ENCODE measurements at regions not wholly inside any gene's neighbourhood (a gene's known extent, or its start where the extent isn't known, plus 50 kb on each side); places are given as distances from the start of the nearest gene placed in this dataset.

DNA sequence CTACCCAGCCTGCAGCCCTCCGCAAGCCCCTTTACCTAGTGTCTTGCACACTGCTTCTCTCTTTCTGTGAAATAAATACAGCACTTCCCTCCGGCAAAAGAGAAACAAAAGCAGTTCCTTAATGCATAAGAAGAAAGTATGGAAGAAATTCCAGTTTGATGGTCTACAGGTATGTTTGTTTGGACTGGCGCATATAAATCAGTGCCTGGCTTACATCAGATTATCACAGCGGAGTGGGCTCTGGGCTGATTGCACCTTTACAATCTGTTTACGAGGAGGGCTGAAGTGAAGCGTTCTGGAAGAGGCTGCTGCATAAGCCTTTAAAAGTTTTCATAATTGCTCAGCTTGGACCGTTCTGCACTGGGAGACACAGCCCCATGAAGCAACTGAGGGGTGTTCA is 153.5 kb upstream of the FOXF1 start:
- DNase-seq, result no peak

DNA sequence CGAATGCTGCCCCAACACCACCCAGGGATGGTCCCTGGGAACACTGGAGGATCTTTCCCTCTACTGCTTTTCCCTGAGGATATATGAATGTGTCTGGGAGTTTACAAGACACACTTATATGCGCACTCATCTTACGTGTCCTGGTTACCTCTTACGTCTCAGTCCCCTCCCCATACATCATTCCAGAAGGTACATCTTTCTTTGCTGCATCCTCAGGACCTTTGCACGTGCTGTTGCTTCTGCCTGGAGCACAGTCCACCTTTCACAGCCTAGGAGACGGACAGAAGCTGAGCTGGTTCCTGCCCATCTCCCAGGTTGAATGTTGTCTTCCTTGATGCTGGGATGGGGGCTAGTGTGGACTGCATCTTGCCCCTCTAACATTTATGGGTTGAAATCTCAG is 153.0 kb upstream of the FOXF1 start:
- no peak for DNase-seq

DNA sequence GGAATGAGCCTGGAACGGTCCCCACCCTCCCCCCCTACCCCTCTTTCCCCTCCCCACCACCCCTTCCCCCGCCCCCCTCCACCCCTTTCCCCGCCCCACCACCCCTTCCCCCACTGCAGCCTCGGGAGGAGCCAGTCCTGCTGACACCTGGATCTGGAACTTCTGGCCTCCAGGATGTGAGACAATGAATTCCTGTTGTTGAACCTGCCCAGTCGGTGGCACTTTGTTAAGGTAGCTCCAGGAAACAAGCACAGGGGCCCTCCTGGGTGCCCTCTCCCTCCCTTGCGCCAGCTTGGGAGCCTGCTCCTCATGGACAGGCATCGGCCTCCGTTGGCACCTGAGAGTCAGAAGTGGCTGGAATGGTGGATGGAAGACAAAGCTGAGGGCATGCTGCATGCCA is 152.4 kb upstream of the FOXF1 start:
- no peak for DNase-seq

DNA sequence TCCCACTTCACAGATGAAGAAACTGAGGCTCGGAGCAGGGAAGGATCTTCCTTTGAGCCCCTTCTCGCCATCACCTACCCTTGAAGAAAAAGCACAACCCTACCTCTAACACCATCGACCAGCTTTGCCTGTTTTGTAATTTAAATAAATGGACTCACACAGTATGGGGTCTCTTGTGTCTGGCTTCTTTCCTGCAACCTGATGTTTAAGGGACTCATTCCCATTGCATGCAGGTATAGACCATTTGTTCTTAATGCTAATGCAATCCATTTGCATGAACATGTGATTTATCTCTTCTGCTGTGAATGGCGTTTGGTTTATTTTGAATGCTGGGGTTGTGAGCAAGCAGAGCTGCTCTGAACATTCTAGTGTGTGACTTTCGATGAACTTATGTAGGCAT is 150.8 kb upstream of the FOXF1 start:
- no peak for DNase-seq

DNA sequence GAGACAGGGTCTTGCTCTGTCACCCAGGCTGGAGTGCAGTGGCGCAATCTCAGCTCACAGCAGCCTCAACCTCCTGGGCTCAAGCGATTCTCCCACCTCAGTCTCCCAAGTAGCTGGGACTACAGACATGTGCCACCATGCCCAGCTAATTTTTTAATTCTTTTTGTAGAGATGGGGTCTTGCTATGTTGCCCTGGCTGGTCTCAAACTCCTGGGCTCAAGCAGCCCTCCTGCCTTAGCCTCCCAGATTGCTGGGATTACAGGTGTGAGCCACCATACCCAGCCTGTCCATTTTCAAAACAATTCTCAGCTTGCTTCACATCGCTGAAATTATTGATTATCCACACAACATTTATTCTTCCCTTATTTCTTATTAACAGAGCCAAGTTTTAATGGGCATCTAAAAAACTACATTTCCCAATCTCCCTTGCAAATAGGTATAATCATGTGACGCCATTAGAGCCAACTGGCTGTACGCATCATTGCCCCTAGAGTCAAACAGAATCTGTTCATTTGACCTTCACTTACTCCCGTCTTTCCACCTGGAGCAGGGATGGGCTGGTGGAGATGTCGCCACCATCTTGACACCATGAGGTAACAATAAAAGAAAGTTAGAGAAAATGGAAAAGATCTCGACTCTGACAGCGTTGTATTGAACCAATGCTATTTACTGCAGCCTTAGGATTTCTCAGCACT is 148.0 kb upstream of the FOXF1 start:
- DNase-seq, result no peak

DNA sequence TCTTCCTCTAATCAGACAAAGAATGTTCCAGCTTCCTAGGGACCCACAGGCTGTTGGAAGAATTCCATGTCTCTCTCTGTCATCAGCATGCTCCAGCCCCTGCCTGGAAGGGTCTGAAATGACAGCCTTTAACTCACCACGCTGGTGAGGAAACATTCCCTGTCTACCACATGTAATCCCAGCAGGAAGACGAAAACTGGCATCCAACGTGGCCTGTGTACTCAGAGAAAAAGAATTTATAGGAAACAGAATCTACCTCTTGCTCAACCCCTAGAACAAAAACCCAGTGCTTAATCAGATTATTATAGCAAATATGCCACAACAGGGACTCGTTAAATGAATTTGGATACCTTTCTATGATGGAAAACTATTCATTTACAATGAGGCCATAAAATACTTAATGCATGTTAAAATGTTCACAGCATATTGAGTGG is 147.3 kb upstream of the FOXF1 start:
- no peak for DNase-seq

DNA sequence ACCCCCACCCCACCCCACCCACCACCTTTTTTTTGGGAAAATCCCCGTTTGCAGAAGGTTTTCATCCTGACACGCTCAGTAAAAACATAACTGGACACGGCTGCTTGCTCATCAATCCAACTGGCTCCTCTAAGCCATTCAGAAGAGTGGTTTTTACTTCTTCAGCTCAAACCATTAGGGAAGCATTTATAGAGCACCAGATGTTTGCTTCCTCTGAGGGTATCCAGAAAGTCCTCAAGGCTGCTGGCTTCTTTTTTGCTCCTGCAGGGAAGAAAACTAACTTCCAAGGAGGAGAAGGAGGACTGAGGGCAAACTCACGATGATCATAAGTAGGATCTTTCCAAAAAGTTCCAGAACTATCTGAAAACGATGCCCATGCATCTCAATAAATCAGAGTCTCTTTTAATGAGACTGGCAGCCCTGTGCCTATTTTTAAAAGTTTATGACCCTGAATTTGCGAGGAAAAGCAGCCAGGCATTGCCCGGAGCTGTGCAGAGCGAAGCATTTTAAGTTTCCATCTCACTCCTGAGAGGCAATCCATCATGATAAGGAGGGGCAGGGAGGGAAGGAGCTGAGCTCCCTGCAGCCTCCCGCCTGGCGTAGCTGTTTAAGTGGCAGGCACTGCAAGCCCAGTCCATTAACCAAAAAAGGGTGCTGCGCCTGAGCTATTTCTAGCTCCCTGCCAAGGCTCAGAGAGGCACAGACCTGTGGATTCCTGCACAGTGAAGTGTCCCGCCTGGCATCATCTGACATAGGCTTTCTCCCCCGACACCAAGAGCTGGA is 146.3 kb upstream of the FOXF1 start:
- DNase-seq, result no peak

DNA sequence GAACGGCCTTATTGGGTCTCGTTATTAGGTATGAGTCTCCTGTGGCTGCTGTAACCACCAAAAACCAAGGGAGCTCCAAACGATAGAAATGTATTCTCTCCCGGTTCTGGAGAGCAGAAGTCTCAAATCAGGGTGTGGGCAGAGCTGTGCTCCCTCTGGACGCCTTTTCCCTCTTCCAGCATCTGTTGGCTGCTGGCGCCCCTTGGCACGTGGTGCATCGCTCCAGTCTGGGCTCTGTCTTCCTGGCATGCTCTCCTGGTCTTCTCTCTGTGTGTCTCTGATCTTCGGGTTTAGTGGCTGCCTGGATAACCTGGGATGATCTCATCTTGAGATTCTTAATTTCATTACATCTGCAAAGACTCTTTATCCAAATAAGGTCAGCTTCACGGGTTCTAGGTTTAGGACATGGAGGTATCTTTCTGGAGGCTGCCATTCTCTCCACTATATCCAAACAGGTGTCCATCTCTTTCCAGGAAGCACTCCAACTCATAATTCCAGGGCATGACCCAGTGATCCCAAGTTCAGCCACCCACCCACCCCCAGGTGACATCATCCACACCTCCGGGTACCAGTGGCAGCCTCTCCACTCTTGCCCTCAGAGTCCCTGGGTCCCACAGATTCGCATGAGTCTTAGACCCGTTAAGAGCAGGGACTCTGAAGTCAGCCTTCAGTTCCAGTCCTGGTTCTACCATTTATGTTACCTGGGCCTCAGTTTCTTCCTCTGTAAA is 145.5 kb upstream of the FOXF1 start:
- no peak for DNase-seq

DNA sequence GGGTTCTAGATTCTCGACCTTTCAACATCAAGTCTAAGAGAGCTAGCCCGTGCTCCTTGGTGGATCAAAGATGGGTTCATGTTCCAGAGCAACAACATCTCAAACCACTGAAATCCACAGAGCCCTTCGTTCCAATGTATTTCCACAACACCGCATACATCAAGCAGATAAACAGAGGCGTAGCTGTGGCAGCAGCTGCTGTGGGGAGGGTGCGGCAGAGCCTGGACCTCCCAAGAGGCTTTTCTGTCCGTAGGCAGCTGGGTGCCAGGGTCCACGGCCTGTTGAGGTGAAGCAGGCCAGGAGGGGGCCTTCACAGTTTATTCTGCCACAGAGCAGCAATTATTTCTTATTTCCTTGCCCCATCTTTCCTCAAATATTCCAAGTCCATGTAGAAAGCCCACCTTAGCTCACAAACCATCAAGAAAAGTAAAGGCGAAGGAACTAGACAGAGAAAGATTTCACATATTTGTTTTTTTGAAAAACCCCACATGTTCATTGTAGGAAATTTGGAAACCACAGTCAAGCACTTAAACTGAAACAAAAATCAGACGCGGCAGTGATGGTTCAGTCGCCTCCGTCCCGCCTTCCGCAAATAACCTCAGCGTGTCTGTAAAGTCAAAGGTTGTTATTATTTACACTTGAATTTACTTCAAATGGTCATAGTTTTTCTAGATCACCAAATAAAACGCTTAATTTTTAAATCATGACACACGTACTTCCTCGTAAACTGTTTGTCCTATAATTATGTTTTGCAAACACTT is 144.6 kb upstream of the FOXF1 start:
- DNase-seq, result no peak

DNA sequence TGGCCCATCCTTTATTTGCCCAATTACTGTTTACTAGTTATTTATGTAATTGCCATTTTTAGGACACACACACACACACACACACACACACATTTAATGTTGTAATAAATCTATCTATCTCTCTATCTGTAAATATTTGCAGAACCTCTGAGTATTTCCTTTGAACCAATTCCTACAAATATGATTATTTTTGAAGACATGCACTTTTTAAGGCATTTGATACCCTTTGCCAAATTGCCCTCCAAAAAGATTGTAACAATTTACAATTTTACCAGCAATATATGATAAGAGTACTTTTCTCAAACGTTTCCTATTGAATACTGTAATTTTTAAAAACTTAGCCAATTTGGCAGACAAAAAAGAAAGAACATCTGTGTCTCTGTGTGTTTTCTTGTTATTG is 143.8 kb upstream of the FOXF1 start:
- DNase-seq, result no peak

DNA sequence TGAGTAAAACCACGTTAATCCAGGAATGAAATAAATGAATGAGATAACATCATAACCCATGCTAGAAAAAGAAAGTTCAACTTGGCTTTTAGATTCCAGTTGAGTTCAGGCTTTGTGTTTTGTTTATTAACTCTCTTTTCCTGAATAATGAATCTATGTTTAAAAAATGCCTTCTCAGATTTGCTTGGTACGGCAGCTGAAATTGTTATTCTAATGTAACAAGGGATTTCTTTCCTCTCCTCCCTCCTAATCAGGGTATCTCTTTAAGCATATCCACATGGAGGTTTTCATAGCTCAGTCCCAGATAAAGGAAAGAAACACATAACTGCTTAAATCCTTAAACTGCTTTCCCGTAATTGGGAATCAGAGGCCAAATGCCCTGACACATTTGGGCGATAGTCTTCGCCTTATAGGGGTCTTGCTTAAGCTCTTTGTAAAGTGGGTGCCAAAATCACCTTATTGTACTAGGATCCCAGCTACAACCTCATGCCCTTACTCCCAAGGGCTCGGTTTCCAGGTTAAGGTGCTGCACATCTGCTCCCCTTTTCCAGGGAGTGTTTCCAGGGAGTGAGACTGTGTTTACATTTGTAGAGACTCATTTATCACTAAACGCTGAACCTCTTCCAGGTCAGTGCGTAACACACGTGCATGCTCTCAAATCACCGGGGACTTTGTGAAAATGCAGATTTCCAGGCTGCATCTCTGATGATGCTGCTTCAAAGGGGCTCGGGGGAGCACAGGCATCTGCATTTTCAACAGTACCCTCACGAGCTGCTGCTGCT is 142.8 kb upstream of the FOXF1 start:
- no peak for DNase-seq

DNA sequence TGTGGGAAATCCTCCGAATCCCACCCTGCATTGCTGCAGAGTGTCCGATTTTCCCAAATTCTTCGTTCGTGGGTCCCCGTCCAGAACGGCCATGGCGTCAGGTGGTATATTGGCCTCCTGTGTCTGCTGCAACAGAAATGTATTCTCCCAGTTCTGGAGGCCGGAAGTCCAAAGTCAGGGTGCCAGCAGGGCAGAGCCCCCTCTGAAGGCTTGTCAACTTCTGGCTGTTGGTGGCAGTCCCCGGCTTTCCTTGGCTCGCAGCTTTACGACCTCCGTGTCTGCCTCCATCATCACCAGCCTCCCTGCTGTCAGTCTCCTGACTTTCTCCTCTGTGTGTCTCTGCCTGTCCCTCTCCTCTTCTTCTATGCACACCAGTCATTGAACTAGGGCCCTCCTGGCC is 142.1 kb upstream of the FOXF1 start:
- DNase-seq, result no peak

DNA sequence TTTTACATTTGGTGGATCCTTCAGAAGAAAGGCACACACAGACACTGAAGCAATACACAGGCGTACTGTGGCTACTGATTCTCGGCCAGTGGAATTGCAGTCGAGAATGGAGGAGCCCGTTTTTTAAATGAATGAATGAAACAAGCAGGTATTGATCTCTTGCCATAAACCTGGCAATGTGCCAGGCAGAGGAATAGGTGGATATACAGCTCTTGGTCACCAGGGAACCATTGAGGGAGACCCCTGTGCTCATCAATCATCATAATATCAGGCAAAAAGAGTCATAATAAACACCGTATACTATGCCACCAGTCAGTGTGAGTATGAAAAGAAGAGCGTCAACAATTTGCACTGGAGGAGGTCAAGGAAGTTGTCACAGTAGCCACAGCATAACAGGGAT is 140.3 kb upstream of the FOXF1 start:
- no peak for DNase-seq

DNA sequence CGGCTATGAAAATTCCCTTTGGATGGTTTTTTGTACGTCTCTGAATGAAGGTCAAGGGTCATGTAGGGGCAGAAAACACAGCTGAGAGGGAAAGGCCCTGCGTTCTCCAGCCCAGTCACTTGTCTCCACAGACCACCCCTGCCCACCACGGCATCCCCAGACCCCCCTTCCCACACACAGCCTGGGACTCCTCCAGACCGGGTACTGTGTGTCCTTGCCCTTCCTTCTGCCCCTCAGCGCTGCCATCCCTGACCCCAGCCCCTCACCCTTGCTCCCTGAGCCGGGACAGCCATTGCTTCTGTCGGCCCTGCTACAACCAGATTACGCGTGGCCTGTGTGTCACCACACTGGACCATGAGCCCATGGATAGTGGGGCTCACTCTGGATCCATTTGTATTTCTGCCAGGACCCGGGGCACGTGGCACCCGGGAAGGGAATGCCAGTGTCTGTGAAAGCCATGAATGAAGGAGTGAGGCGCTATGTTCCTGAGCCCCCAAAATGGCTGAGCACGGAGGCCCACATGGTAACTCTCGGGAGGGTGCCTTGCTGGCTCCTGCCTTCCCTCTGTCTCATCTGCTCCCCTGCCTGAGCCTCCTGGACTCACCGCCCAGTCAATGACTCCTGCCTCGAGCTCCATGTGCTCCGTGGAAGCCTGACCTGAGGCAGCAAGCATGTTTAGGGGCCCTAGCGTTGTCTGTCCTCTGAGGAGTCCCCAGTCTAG is 139.1 kb upstream of the FOXF1 start:
- no peak for DNase-seq

DNA sequence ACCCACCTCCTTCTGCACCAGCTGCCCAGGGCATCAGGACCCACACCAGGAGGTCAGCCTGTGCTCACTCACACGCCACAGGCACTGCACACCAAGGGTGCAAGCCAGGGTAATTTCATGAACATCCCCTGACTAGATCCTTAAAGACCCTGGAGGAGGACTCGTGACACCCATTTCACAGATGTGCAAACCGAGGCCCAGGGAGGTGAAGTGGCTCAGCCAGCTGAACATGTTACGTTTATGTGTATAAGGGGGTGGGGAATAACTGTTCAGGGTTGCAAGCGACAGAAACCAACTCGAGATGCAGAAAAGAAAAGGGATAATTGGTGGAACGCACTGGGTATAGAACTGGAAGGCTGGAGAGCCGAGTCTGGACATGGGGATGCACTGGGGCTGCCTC is 138.1 kb upstream of the FOXF1 start:
- DNase-seq, result no peak

DNA sequence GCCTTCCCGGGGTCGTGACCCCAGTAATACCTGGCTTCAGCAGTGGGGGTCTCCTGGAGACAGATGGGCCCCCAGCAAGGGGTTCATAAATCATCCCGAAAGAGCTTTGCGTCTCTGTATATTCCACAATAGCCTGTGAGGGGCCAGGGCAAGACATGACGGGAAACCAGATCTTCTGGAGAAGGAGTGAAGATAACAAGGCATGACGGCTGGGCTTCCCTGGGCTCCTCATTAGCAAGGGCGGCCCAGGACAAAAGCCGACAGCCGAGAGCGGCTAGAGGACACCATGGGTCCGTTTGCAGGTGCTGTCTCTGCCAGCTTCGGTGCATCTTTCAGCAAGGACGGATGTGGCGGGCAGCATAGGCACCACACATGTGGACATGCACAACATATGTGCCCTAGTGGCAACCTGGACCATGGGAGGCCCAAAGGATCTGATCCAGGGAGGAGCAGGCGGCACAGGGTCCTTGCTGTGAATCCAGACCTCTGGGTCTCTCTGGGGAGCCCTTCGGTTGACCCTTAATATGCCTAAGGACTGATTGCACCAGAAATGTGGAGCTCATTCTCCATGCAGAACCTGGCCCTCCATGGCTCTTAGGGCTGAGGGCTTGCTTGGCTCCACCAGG is 136.9 kb upstream of the FOXF1 start:
- no peak for DNase-seq

DNA sequence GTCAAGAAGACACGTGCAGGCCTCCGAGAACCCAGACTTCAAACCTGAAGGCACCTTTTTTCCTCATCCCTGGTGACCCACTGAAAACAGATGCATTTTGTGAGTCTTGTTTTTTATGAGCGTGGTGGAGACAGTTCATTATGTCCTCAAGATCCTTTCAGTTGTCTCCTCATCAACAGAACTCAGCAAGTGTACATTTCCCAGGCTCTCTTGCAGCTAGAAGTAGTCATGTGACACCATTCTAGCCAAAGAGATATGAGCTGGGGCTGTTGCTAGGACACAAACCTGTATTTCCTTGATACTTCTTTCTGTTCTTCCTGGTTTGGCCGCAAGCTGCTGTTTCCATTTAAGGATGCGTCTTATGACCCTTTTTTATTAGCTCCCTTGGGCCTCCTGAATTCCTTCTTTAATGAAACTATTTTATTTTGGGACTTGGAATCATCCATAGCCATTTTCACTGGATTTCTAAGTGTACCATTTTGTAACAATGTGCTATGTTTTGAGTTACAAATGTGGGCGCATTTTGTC is 135.7 kb upstream of the FOXF1 start:
- no peak for DNase-seq

DNA sequence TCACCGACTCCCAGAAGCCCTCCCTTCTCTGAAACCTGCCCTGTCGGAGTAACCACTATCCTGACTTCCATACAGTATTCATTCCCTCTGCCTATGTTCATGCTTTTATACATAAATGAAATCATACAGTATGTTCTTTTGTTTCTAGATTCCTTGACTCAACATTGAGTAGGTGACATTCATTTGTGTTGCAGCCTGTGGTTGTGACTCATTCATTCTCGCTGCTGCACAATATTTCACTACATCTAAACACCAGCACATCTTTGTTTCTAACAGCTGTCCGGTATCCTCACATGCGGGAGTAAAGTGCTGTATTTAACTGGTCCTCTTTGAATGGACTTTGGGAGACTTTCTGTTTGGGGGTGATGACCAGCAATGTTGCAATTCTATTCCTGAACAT is 135.0 kb upstream of the FOXF1 start:
- DNase-seq, result no peak

DNA sequence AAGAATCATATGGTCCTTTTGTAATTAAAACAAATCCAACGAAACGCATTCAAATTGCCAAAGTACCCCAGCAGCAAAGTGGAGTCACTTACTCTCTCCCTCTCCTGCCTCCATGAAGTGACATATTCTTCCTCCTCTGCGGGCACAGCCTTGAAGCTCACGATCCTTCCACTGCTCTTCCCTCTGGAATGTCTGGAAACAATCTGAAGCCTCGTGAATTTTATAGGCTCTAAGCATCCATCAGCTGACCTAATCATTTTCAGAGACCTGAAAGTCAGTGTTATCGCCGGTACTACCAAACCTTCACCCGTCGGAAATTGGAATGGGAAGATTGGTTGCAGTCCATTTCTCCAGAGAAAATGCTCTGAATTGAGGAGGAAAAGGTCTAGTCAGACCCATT is 134.5 kb upstream of the FOXF1 start:
- no peak for DNase-seq

DNA sequence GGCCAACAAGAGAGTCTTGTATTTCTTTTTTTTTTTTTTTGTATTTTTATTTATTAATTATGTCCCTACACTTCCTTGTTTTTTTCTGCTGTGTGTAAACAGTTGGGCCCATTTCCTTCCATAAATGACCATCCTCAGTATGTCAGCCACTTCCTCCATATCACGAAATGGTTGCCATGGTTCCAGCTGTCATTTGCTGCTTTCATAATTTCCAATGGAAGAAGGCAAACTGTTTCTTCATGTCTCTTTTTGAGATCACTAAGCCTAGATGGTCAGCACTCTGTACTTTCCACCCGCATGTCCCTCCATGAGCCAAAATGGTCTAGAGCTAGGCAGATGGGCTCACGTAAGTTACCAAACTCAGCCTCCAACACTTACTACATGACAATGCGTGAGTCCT is 133.5 kb upstream of the FOXF1 start:
- DNase-seq, result no peak

Measured in stimulated activated CD8-positive, alpha-beta memory T cell treated with anti-CD3 and anti-CD28 coated beads, Interleukin-4, amount 100 ng/mL, for 48 hours (primary cell).